ENCODE measurements at regions not wholly inside any gene's neighbourhood (a gene's known extent, or its start where the extent isn't known, plus 50 kb on each side); places are given as distances from the start of the nearest gene placed in this dataset.

- TF ChIP-seq, protein P1, sequence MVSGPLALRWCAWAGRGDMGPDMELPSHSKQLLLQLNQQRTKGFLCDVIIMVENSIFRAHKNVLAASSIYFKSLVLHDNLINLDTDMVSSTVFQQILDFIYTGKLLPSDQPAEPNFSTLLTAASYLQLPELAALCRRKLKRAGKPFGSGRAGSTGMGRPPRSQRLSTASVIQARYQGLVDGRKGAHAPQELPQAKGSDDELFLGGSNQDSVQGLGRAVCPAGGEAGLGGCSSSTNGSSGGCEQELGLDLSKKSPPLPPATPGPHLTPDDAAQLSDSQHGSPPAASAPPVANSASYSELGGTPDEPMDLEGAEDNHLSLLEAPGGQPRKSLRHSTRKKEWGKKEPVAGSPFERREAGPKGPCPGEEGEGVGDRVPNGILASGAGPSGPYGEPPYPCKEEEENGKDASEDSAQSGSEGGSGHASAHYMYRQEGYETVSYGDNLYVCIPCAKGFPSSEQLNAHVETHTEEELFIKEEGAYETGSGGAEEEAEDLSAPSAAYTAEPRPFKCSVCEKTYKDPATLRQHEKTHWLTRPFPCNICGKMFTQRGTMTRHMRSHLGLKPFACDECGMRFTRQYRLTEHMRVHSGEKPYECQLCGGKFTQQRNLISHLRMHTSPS (CRISPR knock-in tag; IDR thresholded peaks at IDR 0.05; ENCODE audit: low read depth), result no peak; the same call in 1 of the 2 replicates
- TF ChIP-seq ZNF124 (CRISPR knock-in tag; IDR thresholded peaks at IDR 0.05) (no peak), ZNF510 (CRISPR knock-in tag; IDR thresholded peaks at IDR 0.05; ENCODE audit: low read depth) (no peak), PHF5A (CRISPR knock-in tag; IDR thresholded peaks at IDR 0.05; ENCODE audit: low read depth, unreplicated experiment) (peak; percentile 54), GATAD2A (CRISPR knock-in tag; IDR thresholded peaks at IDR 0.05) (peak; percentile 87), GTF2F1 (IDR thresholded peaks at IDR 0.05; ENCODE audit: low read length) (no peak), PRMT3 (CRISPR knock-in tag; IDR thresholded peaks at IDR 0.05; ENCODE audit: borderline replicate concordance, low read depth) (no peak), DMAP1 (CRISPR knock-in tag; IDR thresholded peaks at IDR 0.05) (peak; percentile 42; the same call in 1 of the 2 replicates), ASH2L (IDR thresholded peaks at IDR 0.05; ENCODE audit: insufficient read length, low read depth, low read length) (peak; percentile 99), ARHGAP35 (CRISPR knock-in tag; IDR thresholded peaks at IDR 0.05; ENCODE audit: borderline replicate concordance) (no peak), RBM39 (IDR thresholded peaks at IDR 0.05; ENCODE audit: low read depth, low read length, poor library complexity, severe bottlenecking) (peak; percentile 8), ZNF431 (CRISPR knock-in tag; IDR thresholded peaks at IDR 0.05; ENCODE audit: borderline replicate concordance, low read depth) (peak; percentile 60; the same call in 1 of the 2 replicates), ZNF703 (CRISPR knock-in tag; IDR thresholded peaks at IDR 0.05; ENCODE audit: borderline replicate concordance) (no peak), HMG20A (CRISPR knock-in tag; IDR thresholded peaks at IDR 0.05; ENCODE audit: borderline replicate concordance) (peak; percentile 94), MXI1 (IDR thresholded peaks at IDR 0.05; ENCODE audit: borderline replicate concordance, low read depth, low read length) (0 out of 3 replicates have a peak, but pooled peaks have one; percentile 12), YEATS4 (CRISPR knock-in tag; IDR thresholded peaks at IDR 0.05; ENCODE audit: borderline replicate concordance) (peak; percentile 65)
- TF ChIP-seq, protein P2, sequence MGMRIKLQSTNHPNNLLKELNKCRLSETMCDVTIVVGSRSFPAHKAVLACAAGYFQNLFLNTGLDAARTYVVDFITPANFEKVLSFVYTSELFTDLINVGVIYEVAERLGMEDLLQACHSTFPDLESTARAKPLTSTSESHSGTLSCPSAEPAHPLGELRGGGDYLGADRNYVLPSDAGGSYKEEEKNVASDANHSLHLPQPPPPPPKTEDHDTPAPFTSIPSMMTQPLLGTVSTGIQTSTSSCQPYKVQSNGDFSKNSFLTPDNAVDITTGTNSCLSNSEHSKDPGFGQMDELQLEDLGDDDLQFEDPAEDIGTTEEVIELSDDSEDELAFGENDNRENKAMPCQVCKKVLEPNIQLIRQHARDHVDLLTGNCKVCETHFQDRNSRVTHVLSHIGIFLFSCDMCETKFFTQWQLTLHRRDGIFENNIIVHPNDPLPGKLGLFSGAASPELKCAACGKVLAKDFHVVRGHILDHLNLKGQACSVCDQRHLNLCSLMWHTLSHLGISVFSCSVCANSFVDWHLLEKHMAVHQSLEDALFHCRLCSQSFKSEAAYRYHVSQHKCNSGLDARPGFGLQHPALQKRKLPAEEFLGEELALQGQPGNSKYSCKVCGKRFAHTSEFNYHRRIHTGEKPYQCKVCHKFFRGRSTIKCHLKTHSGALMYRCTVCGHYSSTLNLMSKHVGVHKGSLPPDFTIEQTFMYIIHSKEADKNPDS (CRISPR knock-in tag; IDR thresholded peaks at IDR 0.05), result 0 out of 2 replicates have a peak, but pooled peaks have one; percentile 52
- TF ChIP-seq, protein P3, sequence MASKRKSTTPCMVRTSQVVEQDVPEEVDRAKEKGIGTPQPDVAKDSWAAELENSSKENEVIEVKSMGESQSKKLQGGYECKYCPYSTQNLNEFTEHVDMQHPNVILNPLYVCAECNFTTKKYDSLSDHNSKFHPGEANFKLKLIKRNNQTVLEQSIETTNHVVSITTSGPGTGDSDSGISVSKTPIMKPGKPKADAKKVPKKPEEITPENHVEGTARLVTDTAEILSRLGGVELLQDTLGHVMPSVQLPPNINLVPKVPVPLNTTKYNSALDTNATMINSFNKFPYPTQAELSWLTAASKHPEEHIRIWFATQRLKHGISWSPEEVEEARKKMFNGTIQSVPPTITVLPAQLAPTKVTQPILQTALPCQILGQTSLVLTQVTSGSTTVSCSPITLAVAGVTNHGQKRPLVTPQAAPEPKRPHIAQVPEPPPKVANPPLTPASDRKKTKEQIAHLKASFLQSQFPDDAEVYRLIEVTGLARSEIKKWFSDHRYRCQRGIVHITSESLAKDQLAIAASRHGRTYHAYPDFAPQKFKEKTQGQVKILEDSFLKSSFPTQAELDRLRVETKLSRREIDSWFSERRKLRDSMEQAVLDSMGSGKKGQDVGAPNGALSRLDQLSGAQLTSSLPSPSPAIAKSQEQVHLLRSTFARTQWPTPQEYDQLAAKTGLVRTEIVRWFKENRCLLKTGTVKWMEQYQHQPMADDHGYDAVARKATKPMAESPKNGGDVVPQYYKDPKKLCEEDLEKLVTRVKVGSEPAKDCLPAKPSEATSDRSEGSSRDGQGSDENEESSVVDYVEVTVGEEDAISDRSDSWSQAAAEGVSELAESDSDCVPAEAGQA (IDR thresholded peaks at IDR 0.05; ENCODE audit: low read depth), result no peak; the same call in 1 of the 2 replicates
- TF ChIP-seq, protein P3 (CRISPR knock-in tag; IDR thresholded peaks at IDR 0.05; ENCODE audit: borderline replicate concordance), result 0 out of 2 replicates have a peak, but pooled peaks have one; percentile 23
Measured at GRCh38 chr5:56358703-56359681, 125.9 kb upstream of the ANKRD55 start (continued).

All from HepG2 (cell line).